Vagina (tissue), 2 donors: ENCODE measurements at regions not wholly inside any gene's neighbourhood (a gene's known extent, or its start where the extent isn't known, plus 50 kb on each side); places are given as distances from the start of the nearest gene placed in this dataset.

Experiments
- DNase-seq, 2 donors: peaks; one replicate each; pipeline ENCODE4 v3.0.0-alpha.2; 2017; ENCODE audit errors: extremely low spot score in 2 of 2
- H3K27ac ChIP-seq: fragments of 200-600 bp; sonication (generic); one replicate; pipeline ENCODE4 v1.5.1; 2019
- H3K27me3 ChIP-seq: fragments of 200-600 bp; sonication (generic); one replicate; pipeline ENCODE4 v1.5.1; 2019
- H3K36me3 ChIP-seq, 2 donors: fragments of 200-600 bp; sonication (generic); one replicate each; pipeline ENCODE4 v1.5.1; 2017 to 2019
- H3K4me1 ChIP-seq: fragments of 200-600 bp; sonication (generic); one replicate; pipeline ENCODE4 v1.5.1; 2019
- H3K4me3 ChIP-seq, 2 donors: fragments of 200-600 bp; sonication (generic); 1 replicate in 1 of 2; 2 replicates in 1 of 2; pipeline ENCODE4 v1.5.1; 2016 to 2019
- H3K9me3 ChIP-seq: fragments of 200-600 bp; sonication (generic); one replicate; pipeline ENCODE4 v1.5.1; 2019
- POLR2A ChIP-seq, 2 donors: fragments of 450-650 bp; IDR thresholded peaks; one replicate each; pipeline ENCODE4 v1.6.1; 2017; ENCODE audit warnings: antibody characterized with exemption in 2 of 2, mild to moderate bottlenecking in 2 of 2, moderate library complexity in 2 of 2
- POLR2AphosphoS5 ChIP-seq, 2 donors: sonication (generic); formaldehyde crosslinking; IDR thresholded peaks; one replicate each; pipeline ENCODE4 v1.9.0; 2017; ENCODE audit warnings: antibody characterized with exemption in 2 of 2, mild to moderate bottlenecking in 2 of 2, low read depth in 1 of 2; ENCODE audit not compliant: insufficient read depth in 1 of 2
- intact Hi-C: fragments of 100-400 bp; cut with DNase I; formaldehyde crosslinking; loops from one replicate; pipeline ENCODE4 v1.15.1; 2023
- TF ChIP-seq, protein P1 (sequence below), 3 experiments: fragments of 450-650 bp in 2 of 3; fragments of 200-600 bp in 1 of 3; sonication (generic) in 1 of 3; IDR thresholded peaks; one replicate each; pipeline ENCODE4 v1.5.1; 2017 to 2019; ENCODE audit warnings: antibody characterized with exemption in 3 of 3, mild to moderate bottlenecking in 2 of 3, moderate library complexity in 2 of 3

DNA sequence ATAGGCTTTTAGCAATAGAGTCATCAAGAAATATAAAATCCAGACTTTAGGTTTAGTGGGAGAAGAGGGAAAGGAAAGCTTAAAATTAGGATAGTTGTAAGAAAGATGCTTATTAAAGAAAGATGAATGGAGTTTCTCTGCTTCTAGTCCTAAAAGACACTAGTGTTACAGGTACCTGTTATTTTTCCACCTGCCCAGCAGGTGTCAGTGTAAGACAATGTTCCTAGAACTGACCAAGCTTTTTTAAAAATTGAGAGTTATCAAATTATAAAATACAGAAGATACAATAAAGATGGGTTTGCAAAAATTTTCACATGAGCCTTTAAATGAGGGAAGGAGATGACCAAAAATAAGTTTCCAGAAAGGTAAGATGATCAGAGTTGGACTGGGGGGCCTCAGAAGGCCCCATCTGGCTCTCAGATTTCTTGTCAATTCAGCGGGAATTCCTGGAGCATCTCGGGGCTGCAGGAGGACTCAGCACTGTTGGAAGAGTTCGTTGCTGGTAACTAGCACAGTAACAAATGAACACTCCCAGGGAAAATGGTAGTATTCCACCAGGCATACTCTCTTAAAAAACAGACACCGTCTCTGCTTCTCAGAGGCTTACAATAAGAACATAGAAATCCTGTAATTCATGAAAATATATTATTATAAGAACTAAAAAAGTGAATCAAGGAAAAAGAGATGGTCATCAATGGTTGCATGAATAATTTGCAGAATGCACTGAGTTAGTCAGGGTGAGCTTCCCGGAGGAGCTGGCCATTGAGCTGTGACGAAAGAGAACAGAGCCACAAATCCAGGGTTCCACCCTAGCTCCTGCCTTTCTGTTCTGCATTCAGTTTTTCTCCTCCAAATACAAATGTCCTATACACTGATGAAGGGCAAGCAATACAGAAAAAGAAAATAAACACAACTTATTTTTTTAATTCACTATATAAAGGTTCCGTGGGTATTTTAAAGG is 71.8 kb upstream of the PIK3CG start:
- Histone ChIP-seq H3K27ac (no peak overlapping the region), H3K4me3 (no peak overlapping the region), H3K4me1 (no peaks in the 10 kb centered on the region), H3K9me3 (no peaks in the 10 kb centered on the region), H3K27me3 (no peaks in the 10 kb centered on the region), H3K36me3 (no peaks in the 10 kb centered on the region)
- no peak for DNase-seq
- intact Hi-C loops: no loop called here
- TF ChIP-seq, protein P1, sequence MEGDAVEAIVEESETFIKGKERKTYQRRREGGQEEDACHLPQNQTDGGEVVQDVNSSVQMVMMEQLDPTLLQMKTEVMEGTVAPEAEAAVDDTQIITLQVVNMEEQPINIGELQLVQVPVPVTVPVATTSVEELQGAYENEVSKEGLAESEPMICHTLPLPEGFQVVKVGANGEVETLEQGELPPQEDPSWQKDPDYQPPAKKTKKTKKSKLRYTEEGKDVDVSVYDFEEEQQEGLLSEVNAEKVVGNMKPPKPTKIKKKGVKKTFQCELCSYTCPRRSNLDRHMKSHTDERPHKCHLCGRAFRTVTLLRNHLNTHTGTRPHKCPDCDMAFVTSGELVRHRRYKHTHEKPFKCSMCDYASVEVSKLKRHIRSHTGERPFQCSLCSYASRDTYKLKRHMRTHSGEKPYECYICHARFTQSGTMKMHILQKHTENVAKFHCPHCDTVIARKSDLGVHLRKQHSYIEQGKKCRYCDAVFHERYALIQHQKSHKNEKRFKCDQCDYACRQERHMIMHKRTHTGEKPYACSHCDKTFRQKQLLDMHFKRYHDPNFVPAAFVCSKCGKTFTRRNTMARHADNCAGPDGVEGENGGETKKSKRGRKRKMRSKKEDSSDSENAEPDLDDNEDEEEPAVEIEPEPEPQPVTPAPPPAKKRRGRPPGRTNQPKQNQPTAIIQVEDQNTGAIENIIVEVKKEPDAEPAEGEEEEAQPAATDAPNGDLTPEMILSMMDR (IDR thresholded peaks at IDR 0.05): peak in 1 of 3 experiments; percentile 46
- TF ChIP-seq POLR2AphosphoS5 (IDR thresholded peaks at IDR 0.05; ENCODE audit: insufficient read depth in 1 of 2, low read depth in 1 of 2): no peak
- TF ChIP-seq POLR2A (IDR thresholded peaks at IDR 0.05): no peak

DNA sequence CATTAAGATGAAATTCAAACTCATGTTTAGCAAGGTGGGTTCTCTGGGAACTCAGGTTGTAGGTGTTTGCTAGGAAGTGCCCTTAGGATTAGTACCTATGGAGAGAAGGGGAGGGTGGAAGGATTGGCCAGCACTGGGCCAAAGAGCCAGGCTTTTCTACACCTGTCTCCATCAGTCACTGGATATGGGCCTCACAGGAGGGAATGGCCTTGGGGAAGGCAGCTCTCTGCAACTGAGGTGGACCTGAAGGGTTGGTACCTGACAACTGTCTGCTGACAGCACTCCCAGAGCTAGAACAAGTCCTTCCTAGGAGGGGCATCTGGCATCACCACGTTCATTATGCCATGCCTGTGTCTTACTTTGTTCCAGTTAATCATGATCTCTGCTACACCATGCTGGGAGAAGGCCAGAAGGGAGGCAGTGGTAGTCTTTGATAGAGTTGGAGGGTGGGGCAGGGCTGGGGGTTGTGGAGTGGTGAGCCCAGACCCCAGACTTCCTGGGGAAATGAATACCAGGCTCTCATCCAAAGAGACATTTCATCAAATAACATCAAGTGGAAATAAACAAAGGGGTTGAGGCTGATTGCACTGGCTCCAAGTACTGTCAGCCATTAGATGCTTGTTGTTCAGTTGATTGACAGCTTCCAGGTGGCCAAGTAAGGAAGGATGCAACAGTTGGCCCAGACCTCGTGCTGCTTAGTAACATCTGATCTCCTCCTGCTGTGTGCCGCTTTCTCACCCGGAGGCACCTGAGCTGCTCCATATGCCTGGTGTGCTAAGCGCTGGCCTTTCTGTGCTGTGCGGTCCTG is 70.6 kb upstream of the PIK3CG start:
- no peaks in the 10 kb centered on the region for H3K27me3 ChIP-seq
- H3K27ac ChIP-seq: no peak overlapping the region
- DNase-seq: no peak
- H3K36me3 ChIP-seq: no peaks in the 10 kb centered on the region
- H3K4me3 ChIP-seq: no peak overlapping the region
- no peaks in the 10 kb centered on the region for H3K4me1 ChIP-seq
- no peaks in the 10 kb centered on the region for H3K9me3 ChIP-seq
- TF ChIP-seq POLR2A (IDR thresholded peaks at IDR 0.05): no peak
- no peak for TF ChIP-seq POLR2AphosphoS5 (IDR thresholded peaks at IDR 0.05; ENCODE audit: insufficient read depth in 1 of 2, low read depth in 1 of 2)
- TF ChIP-seq, protein P1 (IDR thresholded peaks at IDR 0.05): no peak
- intact Hi-C loops: no loop called here

DNA sequence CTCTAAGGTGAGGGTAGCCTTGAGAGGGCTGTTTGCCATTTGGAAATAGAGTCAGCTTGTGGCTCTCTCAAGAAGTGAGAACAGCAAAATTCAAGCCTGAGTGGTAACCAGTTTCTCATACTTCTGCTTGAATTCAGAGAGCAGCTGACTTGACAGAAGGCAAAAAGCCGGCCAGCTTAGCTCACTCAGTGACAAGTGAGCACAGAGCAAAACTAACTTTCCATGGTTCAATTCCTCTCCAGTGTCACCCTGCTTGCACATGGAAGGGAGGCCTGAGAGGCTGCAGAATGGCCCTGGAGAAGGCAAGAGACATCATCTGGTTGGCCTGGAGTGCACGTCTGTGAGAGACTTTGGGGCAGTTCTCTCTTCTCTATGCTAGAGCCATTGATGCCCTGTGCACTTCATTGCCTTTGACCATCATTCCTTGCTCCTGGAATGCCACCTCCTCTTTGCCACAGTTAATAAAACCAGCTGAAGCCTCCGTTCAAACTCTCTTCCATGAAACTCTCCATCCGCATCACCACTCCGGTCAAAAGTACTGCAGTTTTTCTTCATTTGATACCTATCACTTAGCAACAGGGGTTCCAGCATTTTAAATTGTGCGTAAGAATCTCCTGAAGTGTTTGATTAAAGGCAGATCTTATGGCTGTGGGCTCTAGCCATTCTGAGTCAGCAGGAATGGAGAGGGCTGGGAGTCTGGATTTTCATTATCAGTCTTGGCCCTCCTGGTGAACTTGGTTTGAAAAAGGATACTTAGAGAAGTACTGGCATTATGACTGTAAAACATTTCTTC is 69.8 kb upstream of the PIK3CG start:
- intact Hi-C loops: no loop called here
- no peak for DNase-seq

DNA sequence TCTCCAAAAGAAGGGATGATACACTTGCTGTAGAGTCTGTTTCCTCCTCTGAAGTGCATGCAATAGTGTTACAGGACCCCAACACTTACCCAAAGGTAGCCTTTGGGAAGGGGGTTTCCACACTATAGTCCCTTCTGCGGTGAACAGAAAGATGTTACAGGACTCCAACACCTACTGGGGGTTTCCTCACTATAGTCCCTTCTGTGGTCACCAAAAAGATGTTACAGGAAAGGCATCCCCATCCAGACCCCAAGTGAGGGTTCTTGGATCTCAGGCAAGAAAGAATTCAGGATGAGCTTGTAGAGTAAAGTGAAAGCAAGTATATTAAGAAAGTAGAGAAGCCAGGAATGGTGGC is 69.2 kb upstream of the PIK3CG start:
- H3K36me3 ChIP-seq: no peaks in the 10 kb centered on the region
- no peak overlapping the region for H3K27ac ChIP-seq
- H3K9me3 ChIP-seq: no peaks in the 10 kb centered on the region
- intact Hi-C loops: no loop called here
- H3K4me3 ChIP-seq: no peak overlapping the region
- TF ChIP-seq, protein P1 (IDR thresholded peaks at IDR 0.05): no peak
- TF ChIP-seq POLR2A (IDR thresholded peaks at IDR 0.05) (no peak), POLR2AphosphoS5 (IDR thresholded peaks at IDR 0.05; ENCODE audit: insufficient read depth in 1 of 2, low read depth in 1 of 2) (no peak)
- no peak for DNase-seq
- H3K27me3 ChIP-seq: no peaks in the 10 kb centered on the region
- no peaks in the 10 kb centered on the region for H3K4me1 ChIP-seq

More for the DNA sequence above, 69.8 kb upstream of the PIK3CG start:
- no peak overlapping the region for H3K4me3 ChIP-seq
- no peaks in the 10 kb centered on the region for H3K27me3 ChIP-seq
- H3K4me1 ChIP-seq: no peaks in the 10 kb centered on the region
- no peaks in the 10 kb centered on the region for H3K9me3 ChIP-seq
- H3K36me3 ChIP-seq: no peaks in the 10 kb centered on the region
- TF ChIP-seq, protein P1 (IDR thresholded peaks at IDR 0.05): no peak
- TF ChIP-seq POLR2AphosphoS5 (IDR thresholded peaks at IDR 0.05; ENCODE audit: insufficient read depth in 1 of 2, low read depth in 1 of 2): no peak
- TF ChIP-seq POLR2A (IDR thresholded peaks at IDR 0.05): no peak
- no peak overlapping the region for H3K27ac ChIP-seq
